OCI-LY1 (cell line): ENCODE measurements at regions not wholly inside any gene's neighbourhood (a gene's known extent, or its start where the extent isn't known, plus 50 kb on each side); places are given as distances from the start of the nearest gene placed in this dataset.

Source experiments
- CTCF ChIP-seq: fragments of 200-600 bp; sonication (generic), shearing (Covaris generic); IDR thresholded peaks from 2 replicates; pipeline ENCODE4 v1.5.1; 2017; ENCODE audit warnings: mild to moderate bottlenecking, antibody characterized with exemption, low read length, moderate library complexity, mixed read lengths
- EZH2 ChIP-seq: fragments of 200-600 bp; sonication (generic), shearing (Covaris generic); IDR thresholded peaks from 2 replicates; pipeline ENCODE4 v1.8.0; 2017; ENCODE audit warnings: borderline replicate concordance, mixed run types, mild to moderate bottlenecking, antibody characterized with exemption, low read length, moderate library complexity, mixed read lengths

DNA sequence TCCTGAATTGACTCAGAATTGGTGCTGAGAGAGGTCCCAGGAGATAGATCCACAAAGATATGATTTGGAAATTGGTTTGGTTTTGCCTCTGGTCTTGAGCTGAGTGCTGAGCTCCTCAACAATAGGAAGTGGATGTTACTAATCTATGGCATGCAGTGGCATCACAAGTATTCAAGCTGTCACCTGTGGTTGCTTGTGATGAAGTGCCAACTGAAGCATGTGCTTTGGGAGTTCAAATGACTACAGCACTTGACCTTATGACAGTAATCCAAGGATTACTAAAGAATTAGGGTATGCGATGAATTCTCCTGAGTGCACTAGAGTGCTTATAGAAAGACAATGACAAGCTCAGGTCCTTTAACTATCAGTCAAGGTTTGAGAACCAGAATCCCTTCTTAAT is 406.2 kb downstream of the NOVA1 start:
- TF ChIP-seq CTCF (no peak), EZH2 (no peak)
